Stomach (tissue), 8 donors: ENCODE measurements at regions not wholly inside any gene's neighbourhood (a gene's known extent, or its start where the extent isn't known, plus 50 kb on each side); places are given as distances from the start of the nearest gene placed in this dataset.

Source experiments
- DNase-seq, 2 donors: peaks; one replicate each; pipeline versions ENCODE4 v3.0.0 to v3.0.0-alpha.2; 2013 to 2019
- H3K27ac ChIP-seq, 5 donors: fragments of 200-600 bp in 4 of 5; sonication (generic) in 4 of 5; one replicate each; pipeline ENCODE4 v1.5.1; 2013 to 2019; ENCODE audit warnings: mild to moderate bottlenecking in 1 of 5, moderate library complexity in 1 of 5
- H3K27me3 ChIP-seq, 3 donors: fragments of 200-600 bp; sonication (generic); one replicate each; pipeline ENCODE4 v1.5.1; 2017 to 2019; ENCODE audit warnings: mixed run types in 1 of 3
- H3K36me3 ChIP-seq, 4 donors: fragments of 200-600 bp; sonication (generic); 1 replicate in 3 of 4; 2 replicates in 1 of 4; pipeline ENCODE4 v1.5.1; 2016 to 2019
- H3K4me1 ChIP-seq, 4 donors: fragments of 200-600 bp; sonication (generic); one replicate each; pipeline ENCODE4 v1.5.1; 2016 to 2019
- H3K4me3 ChIP-seq, 4 donors: fragments of 200-600 bp; sonication (generic) in 3 of 4; one replicate each; pipeline ENCODE4 v1.5.1; 2016 to 2019; ENCODE audit warnings: mild to moderate bottlenecking in 1 of 4
- H3K9me3 ChIP-seq, 4 donors: fragments of 200-600 bp; sonication (generic); one replicate each; pipeline ENCODE4 v1.5.1; 2016 to 2019
- EP300 ChIP-seq: sonication (generic); formaldehyde crosslinking; IDR thresholded peaks from one replicate; pipeline ENCODE4 v1.6.1; 2017; ENCODE audit warnings: antibody characterized with exemption
- POLR2A ChIP-seq, 4 donors: fragments of 450-650 bp; IDR thresholded peaks; one replicate each; pipeline ENCODE4 v1.6.1; 2016; ENCODE audit warnings: antibody characterized with exemption in 4 of 4, control low read depth in 2 of 4, mild to moderate bottlenecking in 1 of 4, moderate library complexity in 1 of 4
- POLR2AphosphoS5 ChIP-seq, 3 donors: sonication (generic); formaldehyde crosslinking; IDR thresholded peaks; one replicate each; pipeline ENCODE4 v1.6.1; 2016; ENCODE audit warnings: antibody characterized with exemption in 3 of 3
- WGBS, 5 donors: extraction: QIAGEN DNeasy Blood & Tissue Kit in 3 of 5; methylation state at CpG; one replicate each; pipeline versions ENCODE4 v1.1.5 to v1.1.7; 2013 to 2018; 5-methylcytosine and 5-hydroxymethylcytosine counted together
- intact Hi-C: fragments of 100-400 bp; cut with DNase I; formaldehyde crosslinking; loops from one replicate; pipeline ENCODE4 v1.15.1; 2023; ENCODE audit warnings: low total_unique reads
- TF ChIP-seq, protein P1 (sequence below), 7 experiments: fragments of 450-650 bp in 4 of 7; fragments of 200-600 bp in 3 of 7; sonication (generic) in 3 of 7; IDR thresholded peaks; one replicate each; pipeline ENCODE4 v1.5.1; 2016 to 2019; ENCODE audit warnings: antibody characterized with exemption in 7 of 7, control low read depth in 2 of 7, mild to moderate bottlenecking in 1 of 7
- donor health status: healthy with polysubstance abuse.
- donor health status: Bipolar disorder and iron deficiency.
- donor health status: healthy.

DNA sequence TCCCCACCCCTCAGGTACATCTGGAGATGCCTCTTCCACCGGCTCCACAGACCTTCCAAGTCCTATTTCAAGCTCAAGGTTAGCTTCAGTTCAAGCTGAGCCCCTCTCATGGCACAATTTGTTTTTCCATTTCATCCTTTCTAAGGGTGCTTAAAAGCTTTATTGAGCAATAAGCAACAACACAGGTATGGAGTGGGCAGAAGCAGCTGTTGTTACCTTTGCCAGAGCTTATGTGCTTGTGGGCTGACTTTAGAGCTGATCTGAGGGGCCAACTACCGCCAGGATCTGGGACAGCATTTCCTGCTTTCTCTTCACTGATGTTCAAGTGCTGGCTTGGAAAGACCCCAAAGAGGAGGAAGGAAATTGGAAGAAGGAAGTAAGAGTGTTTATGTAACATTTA, 140.0 kb upstream of the KLHL25 start:
- DNase-seq, result no peak
- Histone ChIP-seq H3K36me3 (no peaks in the 10 kb centered on the region), H3K4me1 (no peaks in the 10 kb centered on the region), H3K27me3 (no peaks in the 10 kb centered on the region), H3K4me3 (no peak overlapping the region), H3K27ac (no peak overlapping the region), H3K9me3 (no peaks in the 10 kb centered on the region)
- 39 to 75% (median 68%) methylated on average over 2 of the region's 2 CpGs for WGBS, 5 donors
- no peak for TF ChIP-seq POLR2A (IDR thresholded peaks at IDR 0.05)
- no peak for TF ChIP-seq EP300
- no peak for TF ChIP-seq POLR2AphosphoS5 (IDR thresholded peaks at IDR 0.05)
- TF ChIP-seq, protein P1, sequence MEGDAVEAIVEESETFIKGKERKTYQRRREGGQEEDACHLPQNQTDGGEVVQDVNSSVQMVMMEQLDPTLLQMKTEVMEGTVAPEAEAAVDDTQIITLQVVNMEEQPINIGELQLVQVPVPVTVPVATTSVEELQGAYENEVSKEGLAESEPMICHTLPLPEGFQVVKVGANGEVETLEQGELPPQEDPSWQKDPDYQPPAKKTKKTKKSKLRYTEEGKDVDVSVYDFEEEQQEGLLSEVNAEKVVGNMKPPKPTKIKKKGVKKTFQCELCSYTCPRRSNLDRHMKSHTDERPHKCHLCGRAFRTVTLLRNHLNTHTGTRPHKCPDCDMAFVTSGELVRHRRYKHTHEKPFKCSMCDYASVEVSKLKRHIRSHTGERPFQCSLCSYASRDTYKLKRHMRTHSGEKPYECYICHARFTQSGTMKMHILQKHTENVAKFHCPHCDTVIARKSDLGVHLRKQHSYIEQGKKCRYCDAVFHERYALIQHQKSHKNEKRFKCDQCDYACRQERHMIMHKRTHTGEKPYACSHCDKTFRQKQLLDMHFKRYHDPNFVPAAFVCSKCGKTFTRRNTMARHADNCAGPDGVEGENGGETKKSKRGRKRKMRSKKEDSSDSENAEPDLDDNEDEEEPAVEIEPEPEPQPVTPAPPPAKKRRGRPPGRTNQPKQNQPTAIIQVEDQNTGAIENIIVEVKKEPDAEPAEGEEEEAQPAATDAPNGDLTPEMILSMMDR (IDR thresholded peaks at IDR 0.05), result no peak
- intact Hi-C loops, result no loop called here

DNA sequence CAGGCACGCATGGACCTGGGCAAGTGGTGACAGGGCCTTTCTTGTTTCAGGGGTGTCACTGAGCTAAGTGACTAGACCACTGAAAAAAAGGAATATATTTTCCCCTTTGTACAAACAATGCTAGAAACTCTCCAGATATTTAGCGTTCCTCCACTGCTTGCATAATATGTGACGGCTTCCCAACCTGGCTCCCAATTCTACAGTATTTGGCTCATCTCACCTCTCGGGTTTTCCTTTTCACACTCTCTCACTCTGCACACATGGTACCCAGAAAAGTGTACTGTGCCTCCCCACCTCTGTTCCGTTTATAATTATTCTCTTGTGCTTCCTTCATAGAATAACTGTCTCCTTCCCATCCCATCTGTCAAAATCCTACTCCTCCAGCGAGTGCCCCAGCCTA, 140.5 kb upstream of the KLHL25 start:
- Histone ChIP-seq H3K4me1 (no peaks in the 10 kb centered on the region), H3K36me3 (no peaks in the 10 kb centered on the region), H3K27me3 (no peaks in the 10 kb centered on the region), H3K4me3 (no peak overlapping the region), H3K27ac (no peak overlapping the region), H3K9me3 (no peaks in the 10 kb centered on the region)
- DNase-seq, result no peak
- intact Hi-C loops, result no loop called here
- TF ChIP-seq, protein P1 (IDR thresholded peaks at IDR 0.05), result no peak
- no peak for TF ChIP-seq POLR2AphosphoS5 (IDR thresholded peaks at IDR 0.05)
- WGBS, 5 donors, result 88 to 95% (median 93%) methylated on average over 6 of the region's 6 CpGs

DNA sequence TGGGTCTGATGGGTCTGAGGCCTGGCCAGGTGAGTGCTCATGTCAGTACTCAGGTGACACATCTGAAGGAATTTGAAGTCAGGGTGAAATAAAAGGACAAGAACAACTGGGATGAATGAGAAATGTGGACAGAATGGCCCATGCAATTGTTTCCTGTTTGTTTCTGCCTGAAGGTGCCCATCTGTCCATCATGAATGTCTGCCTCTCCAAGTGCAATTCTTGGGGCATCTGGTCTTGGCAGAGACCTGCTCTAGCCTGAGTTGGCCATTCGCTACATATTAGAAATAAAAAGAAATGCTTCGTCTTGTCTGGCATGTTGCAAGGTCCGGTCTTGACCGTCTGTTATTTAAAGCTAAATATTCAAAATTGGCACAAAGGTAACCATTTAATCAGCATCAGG, 142.0 kb upstream of the AGBL1 start:
- H3K4me3 ChIP-seq, result no peak overlapping the region
- H3K27ac ChIP-seq, result no peak overlapping the region
- H3K27me3 ChIP-seq, result no peaks in the 10 kb centered on the region
- no peak for DNase-seq
- intact Hi-C loops, result no loop called here
- no peaks in the 10 kb centered on the region for H3K9me3 ChIP-seq
- H3K36me3 ChIP-seq, result no peaks in the 10 kb centered on the region
- no peak for TF ChIP-seq POLR2AphosphoS5 (IDR thresholded peaks at IDR 0.05)
- no peaks in the 10 kb centered on the region for H3K4me1 ChIP-seq
- 92 to 96% (median 93%) methylated on average over 4 of the region's 4 CpGs for WGBS, 5 donors

DNA sequence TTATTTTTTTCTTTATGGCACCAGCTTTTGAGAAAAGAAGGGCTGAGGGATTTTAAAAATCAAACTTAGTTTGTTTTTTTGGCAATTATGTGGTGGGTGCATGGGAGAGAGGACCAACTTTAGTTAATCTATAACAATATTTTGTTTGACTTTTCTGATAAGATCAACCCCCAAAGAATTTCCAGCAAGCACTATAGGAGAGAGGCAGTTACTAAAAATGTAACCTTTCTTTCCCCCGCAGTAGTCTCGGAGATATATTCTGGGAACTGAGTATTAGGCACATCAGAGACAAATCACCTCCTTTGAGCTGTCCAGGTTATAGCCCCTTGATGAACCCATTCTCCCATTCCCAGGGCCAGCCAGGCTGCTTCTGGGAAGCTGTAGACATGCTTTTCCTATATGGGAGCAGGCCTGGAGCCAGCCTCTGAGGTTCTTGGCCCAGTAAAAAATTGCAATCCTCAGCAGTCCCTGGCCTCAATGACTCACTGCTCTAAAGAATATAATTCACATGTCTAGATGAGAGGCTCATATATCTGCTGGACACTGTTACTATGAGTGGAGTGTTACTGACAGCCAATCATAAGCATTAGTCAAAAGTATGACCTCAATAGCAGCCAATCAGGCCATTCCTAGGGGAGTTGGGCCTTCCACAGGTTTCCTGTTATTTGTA, 138.3 kb upstream of the AGBL1 start:
- 45 to 76% (median 55%) methylated on average over 2 of the region's 2 CpGs for WGBS, 5 donors
- Histone ChIP-seq H3K9me3 (no peaks in the 10 kb centered on the region), H3K27ac (no peak overlapping the region), H3K4me3 (no peak overlapping the region), H3K4me1 (no peaks in the 10 kb centered on the region), H3K36me3 (no peaks in the 10 kb centered on the region), H3K27me3 (no peaks in the 10 kb centered on the region)
- intact Hi-C loops, result no loop called here
- peak in 1 of 2 donors; percentile 77 for DNase-seq
- TF ChIP-seq POLR2AphosphoS5 (IDR thresholded peaks at IDR 0.05) (no peak), POLR2A (IDR thresholded peaks at IDR 0.05) (no peak), EP300 (no peak)
- TF ChIP-seq, protein P1 (IDR thresholded peaks at IDR 0.05), result no peak

DNA sequence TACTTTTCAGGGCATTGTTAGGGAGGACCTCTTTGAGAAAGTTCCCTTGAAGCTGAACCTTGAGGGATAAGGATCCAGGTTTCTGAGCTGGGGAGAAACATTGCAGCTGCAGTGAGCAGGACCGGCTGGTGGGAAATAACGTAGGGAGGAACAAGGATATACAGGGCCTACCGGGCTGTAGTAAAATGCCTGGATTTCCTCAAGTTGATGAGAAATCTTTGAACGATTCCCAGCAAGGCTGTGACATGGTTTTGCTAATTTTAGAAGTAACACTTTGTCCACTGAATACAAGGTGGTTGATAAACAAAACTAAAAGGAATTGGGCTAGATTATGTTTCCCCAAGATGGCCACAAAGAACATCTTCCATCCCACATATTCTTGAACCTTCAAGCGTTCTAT, 137.0 kb upstream of the AGBL1 start:
- no peaks in the 10 kb centered on the region for H3K4me1 ChIP-seq
- no peaks in the 10 kb centered on the region for H3K27me3 ChIP-seq
- H3K4me3 ChIP-seq, result no peak overlapping the region
- TF ChIP-seq POLR2A (IDR thresholded peaks at IDR 0.05) (no peak), POLR2AphosphoS5 (IDR thresholded peaks at IDR 0.05) (no peak), EP300 (no peak)
- TF ChIP-seq, protein P1 (IDR thresholded peaks at IDR 0.05), result no peak
- H3K9me3 ChIP-seq, result no peaks in the 10 kb centered on the region
- WGBS, 5 donors, result 77 to 95% (median 89%) methylated on average over 5 of the region's 5 CpGs
- peak in 1 of 2 donors; percentile 22 for DNase-seq
- H3K27ac ChIP-seq, result no peak overlapping the region
- H3K36me3 ChIP-seq, result no peaks in the 10 kb centered on the region
- intact Hi-C loops, result no loop called here
